GM23338 (cell line): ENCODE measurements at regions not wholly inside any gene's neighbourhood (a gene's known extent, or its start where the extent isn't known, plus 50 kb on each side); places are given as distances from the start of the nearest gene placed in this dataset.
A peak's percentile ranks its signal among the peaks of the same experiment; 100 is the strongest.

ENCODE experiments used
- ATAC-seq: fragments of 200-7000 bp; cut with Tn5 transposase; 3 replicates; pipeline ENCODE4 v1.9.1; 2020
- DNase-seq: peaks from one replicate; pipeline ENCODE4 v3.0.0-alpha.2; 2015; ENCODE audit warnings: low spot score
- H2AFZ ChIP-seq: fragments of 200-600 bp; sonication (generic); 2 replicates; pipeline ENCODE4 v1.8.0; 2016; ENCODE audit warnings: antibody characterized with exemption, mild to moderate bottlenecking, moderate library complexity
- H3F3A ChIP-seq: fragments of 200-600 bp; sonication (generic); replicated peaks from 2 replicates; pipeline ENCODE4 v1.8.0; 2017; ENCODE audit warnings: antibody characterized with exemption, mixed run types, low read depth
- H3K27ac ChIP-seq: fragments of 200-600 bp; sonication (generic); 2 replicates; pipeline ENCODE4 v1.6.1; 2016; ENCODE audit warnings: low read depth
- H3K27me3 ChIP-seq: fragments of 200-600 bp; sonication (generic); 2 replicates; pipeline ENCODE4 v1.8.0; 2016; ENCODE audit warnings: mild to moderate bottlenecking, mixed run types, moderate library complexity; ENCODE audit not compliant: insufficient read depth
- H3K36me3 ChIP-seq: fragments of 200-600 bp; sonication (generic); 2 replicates; pipeline ENCODE4 v1.8.0; 2016; ENCODE audit warnings: mild to moderate bottlenecking; ENCODE audit not compliant: insufficient read depth
- H3K4me1 ChIP-seq: fragments of 200-600 bp; sonication (generic); 2 replicates; pipeline ENCODE4 v1.8.0; 2016; ENCODE audit warnings: mild to moderate bottlenecking, moderate library complexity; ENCODE audit not compliant: insufficient read depth
- H3K4me2 ChIP-seq: fragments of 200-600 bp; sonication (generic); 2 replicates; pipeline ENCODE4 v1.7.1; 2017; ENCODE audit warnings: mixed run types
- H3K4me3 ChIP-seq: fragments of 200-600 bp; sonication (generic); 2 replicates; pipeline ENCODE4 v1.6.1; 2016; ENCODE audit warnings: mixed run types
- H3K79me2 ChIP-seq: fragments of 200-600 bp; sonication (generic); replicated peaks from 2 replicates; pipeline ENCODE4 v1.8.0; 2017; ENCODE audit warnings: mild to moderate bottlenecking; ENCODE audit not compliant: insufficient read depth
- H3K9me2 ChIP-seq: fragments of 200-600 bp; sonication (generic); 2 replicates; pipeline ENCODE4 v1.8.0; 2017; ENCODE audit not compliant: insufficient read depth
- H4K20me1 ChIP-seq: fragments of 200-600 bp; sonication (generic); replicated peaks from 2 replicates; pipeline ENCODE4 v1.8.0; 2017; ENCODE audit warnings: mild to moderate bottlenecking; ENCODE audit not compliant: insufficient read depth
- H3K27ac Mint-ChIP-seq: 2 replicates; pipeline ENCODE4 v1.8.0; 2020; ENCODE audit warnings: inconsistent platforms, mild to moderate bottlenecking, moderate library complexity, mixed read lengths
- H3K27me3 Mint-ChIP-seq: 3 replicates; pipeline ENCODE4 v1.8.0; 2022; ENCODE audit warnings: low read depth, mild to moderate bottlenecking, moderate library complexity, mixed read lengths, inconsistent platforms; ENCODE audit not compliant: insufficient read depth, poor library complexity
- H3K36me3 Mint-ChIP-seq: 3 replicates; pipeline ENCODE4 v1.8.0; 2021; ENCODE audit warnings: low read depth, mild to moderate bottlenecking, inconsistent platforms, moderate library complexity, mixed read lengths
- H3K4me1 Mint-ChIP-seq: 3 replicates; pipeline ENCODE4 v1.8.0; 2020; ENCODE audit warnings: mild to moderate bottlenecking, inconsistent platforms, mixed read lengths
- H3K4me3 Mint-ChIP-seq: 3 replicates; pipeline ENCODE4 v1.8.0; 2021; ENCODE audit warnings: moderate library complexity, mild to moderate bottlenecking, inconsistent platforms, mixed read lengths
- H3K9me3 Mint-ChIP-seq: 3 replicates; pipeline ENCODE4 v1.8.0; 2020; ENCODE audit warnings: moderate library complexity, mild to moderate bottlenecking, inconsistent platforms, mixed read lengths
- CREB1 ChIP-seq: fragments of 250-450 bp; sonication (Bioruptor Pico); IDR thresholded peaks from 2 replicates; pipeline ENCODE4 v1.5.0; 2020; ENCODE audit warnings: low read depth, mild to moderate bottlenecking, moderate library complexity
- CTCF ChIP-seq, 2 experiments: fragments of 200-600 bp in 1 of 2; sonication (generic) in 1 of 2; conservative IDR thresholded peaks; 2 replicates each; pipeline versions ENCODE4 v1.5.1 to v1.6.1; 2016 to 2017; ENCODE audit warnings: antibody characterized with exemption in 2 of 2, low read depth in 2 of 2, mild to moderate bottlenecking in 2 of 2, moderate library complexity in 1 of 2
- ETS1 ChIP-seq: IDR thresholded peaks from 2 replicates; pipeline ENCODE4 v1.6.1; 2016; ENCODE audit warnings: antibody characterized with exemption
- EZH2 ChIP-seq: fragments of 200-600 bp; sonication (generic); IDR thresholded peaks from one replicate; pipeline ENCODE4 v1.8.0; 2017; ENCODE audit warnings: antibody characterized with exemption, mild to moderate bottlenecking, low read depth; ENCODE audit not compliant: unreplicated experiment
- NANOG ChIP-seq: IDR thresholded peaks from 2 replicates; pipeline ENCODE4 v1.6.1; 2016; ENCODE audit warnings: antibody characterized with exemption, borderline replicate concordance
- POLR2AphosphoS5 ChIP-seq: IDR thresholded peaks from 2 replicates; pipeline ENCODE4 v1.6.1; 2016; ENCODE audit warnings: antibody characterized with exemption, low read depth
- REST ChIP-seq: IDR thresholded peaks from one replicate; pipeline ENCODE4 v1.6.1; 2018; ENCODE audit warnings: antibody characterized with exemption; ENCODE audit not compliant: unreplicated experiment
- ZNF114 ChIP-seq: fragments of 250-450 bp; sonication (Bioruptor Pico); IDR thresholded peaks from 2 replicates; pipeline ENCODE4 v1.5.0; 2020; ENCODE audit warnings: mild to moderate bottlenecking, moderate library complexity
- ZNF462 ChIP-seq: fragments of 250-450 bp; sonication (Bioruptor Pico); IDR thresholded peaks from 2 replicates; pipeline ENCODE4 v1.5.0; 2020; ENCODE audit warnings: mild to moderate bottlenecking, moderate library complexity

GRCh38 chr3:56928379-56929068, 126.8 kb upstream of the ARHGEF3 start:
- Mint-ChIP-seq H3K4me1 (peaks cover 28% of the 10 kb centered on the region), H3K27me3 (peaks cover 2% of the 10 kb centered on the region), H3K36me3 (no peaks in the 10 kb centered on the region), H3K9me3 (peaks cover 3% of the 10 kb centered on the region), H3K27ac (peak overlapping the region; percentile 85), H3K4me3 (no peak overlapping the region)
- Histone ChIP-seq H3K4me3 (no peak overlapping the region), H2AFZ (peak overlapping the region; percentile 89), H3K27ac (0 out of 2 replicates have a peak overlapping the region, but pooled peaks have one; percentile 36), H4K20me1 (no peaks in the 10 kb centered on the region; the same call in 1 of the 2 replicates), H3K4me1 (peaks cover 15% of the 10 kb centered on the region), H3K4me2 (no peak overlapping the region), H3K9me2 (no peaks in the 10 kb centered on the region), H3K36me3 (no peaks in the 10 kb centered on the region), H3K27me3 (no peaks in the 10 kb centered on the region), H3K79me2 (no peaks in the 10 kb centered on the region), H3F3A (no peaks in the 10 kb centered on the region)
- no peak for TF ChIP-seq CTCF (conservative IDR thresholded peaks at IDR 0.05; ENCODE audit: low read depth in 2 of 2)
- TF ChIP-seq REST: no peak
- TF ChIP-seq ETS1: no peak
- no peak for TF ChIP-seq POLR2AphosphoS5
- no peak for TF ChIP-seq EZH2
- no peak for TF ChIP-seq CREB1 (CRISPR knock-in tag)
- TF ChIP-seq ZNF114 (CRISPR knock-in tag): no peak
- TF ChIP-seq ZNF462 (CRISPR knock-in tag): no peak
- no peak for TF ChIP-seq NANOG
- ATAC-seq (peak; percentile 73), DNase-seq (peak; percentile 26)
